D721Med (cell line): ENCODE measurements at regions not wholly inside any gene's neighbourhood (a gene's known extent, or its start where the extent isn't known, plus 50 kb on each side); places are given as distances from the start of the nearest gene placed in this dataset.
A peak's percentile ranks its signal among the peaks of the same experiment; 100 is the strongest.

Experiments used
- DNase-seq: peaks from one replicate; pipeline ENCODE4 v3.0.0; 2011; ENCODE audit warnings: low spot score; ENCODE audit not compliant: insufficient read length
- FAIRE-seq: peaks from 2 replicates; lab custom pipeline; 2011; peaks lifted over from hg19 to GRCh38; lab: Jason Lieb, UNC
- TF ChIP-seq, protein P1 (sequence below): IDR thresholded peaks from 2 replicates; pipeline ENCODE4 v1.5.1; 2012; ENCODE audit warnings: mild to moderate bottlenecking, control low read depth; ENCODE audit not compliant: insufficient read depth; ENCODE audit errors: missing control alignments

DNA sequence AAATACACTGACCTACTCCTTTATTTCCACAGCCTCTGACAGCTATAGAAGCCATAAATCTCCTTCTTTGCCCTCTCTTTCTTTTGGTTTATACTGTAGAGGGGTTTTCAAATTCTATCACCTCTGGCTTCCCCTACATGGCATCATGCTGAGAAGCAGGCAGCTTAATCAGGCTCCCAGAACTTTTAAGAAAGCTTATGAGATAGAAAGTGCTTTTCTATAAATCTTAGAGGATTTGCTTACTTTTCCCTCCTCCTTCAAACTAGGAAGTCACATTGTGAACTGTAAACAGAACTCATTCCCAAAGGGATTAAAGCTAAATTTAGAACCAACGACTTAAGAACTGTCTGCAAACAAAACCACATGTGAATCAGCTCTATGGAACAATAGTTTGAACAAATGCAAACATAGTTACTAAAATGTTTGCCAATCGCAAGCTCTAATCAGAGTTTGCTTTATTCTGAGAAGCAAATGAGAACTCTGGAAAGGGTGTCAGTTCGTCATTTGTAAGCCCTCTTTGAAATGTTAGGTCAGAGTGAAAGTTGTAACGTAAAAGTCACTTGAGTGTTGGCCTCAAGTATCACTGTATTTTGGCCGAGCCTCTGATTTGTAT, 344.1 kb downstream of the RFC3 start:
- DNase-seq = no peak
- FAIRE-seq = peak; percentile 11
- TF ChIP-seq, protein P1, sequence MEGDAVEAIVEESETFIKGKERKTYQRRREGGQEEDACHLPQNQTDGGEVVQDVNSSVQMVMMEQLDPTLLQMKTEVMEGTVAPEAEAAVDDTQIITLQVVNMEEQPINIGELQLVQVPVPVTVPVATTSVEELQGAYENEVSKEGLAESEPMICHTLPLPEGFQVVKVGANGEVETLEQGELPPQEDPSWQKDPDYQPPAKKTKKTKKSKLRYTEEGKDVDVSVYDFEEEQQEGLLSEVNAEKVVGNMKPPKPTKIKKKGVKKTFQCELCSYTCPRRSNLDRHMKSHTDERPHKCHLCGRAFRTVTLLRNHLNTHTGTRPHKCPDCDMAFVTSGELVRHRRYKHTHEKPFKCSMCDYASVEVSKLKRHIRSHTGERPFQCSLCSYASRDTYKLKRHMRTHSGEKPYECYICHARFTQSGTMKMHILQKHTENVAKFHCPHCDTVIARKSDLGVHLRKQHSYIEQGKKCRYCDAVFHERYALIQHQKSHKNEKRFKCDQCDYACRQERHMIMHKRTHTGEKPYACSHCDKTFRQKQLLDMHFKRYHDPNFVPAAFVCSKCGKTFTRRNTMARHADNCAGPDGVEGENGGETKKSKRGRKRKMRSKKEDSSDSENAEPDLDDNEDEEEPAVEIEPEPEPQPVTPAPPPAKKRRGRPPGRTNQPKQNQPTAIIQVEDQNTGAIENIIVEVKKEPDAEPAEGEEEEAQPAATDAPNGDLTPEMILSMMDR = no peak

DNA sequence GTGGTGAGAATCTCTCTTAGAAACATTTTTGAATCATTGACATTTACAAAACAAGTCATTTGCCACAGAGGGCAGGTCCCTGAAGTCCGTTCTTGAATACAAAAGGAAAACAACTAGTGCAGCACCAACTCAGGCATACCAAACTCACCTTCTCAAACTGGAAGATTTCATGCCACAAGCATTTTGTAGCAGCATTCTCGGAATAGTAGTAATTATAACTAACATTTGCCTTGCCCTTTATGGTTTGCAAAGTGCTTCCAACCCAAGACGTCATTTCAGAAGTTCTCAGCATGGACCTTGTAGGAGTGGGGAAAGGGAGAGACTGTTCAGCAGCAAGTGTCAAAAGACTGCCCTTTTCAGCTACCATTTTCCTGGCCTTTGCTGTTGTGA, 344.6 kb downstream of the RFC3 start:
- DNase-seq (no peak), FAIRE-seq (no peak)
- TF ChIP-seq, protein P1 = no peak

DNA sequence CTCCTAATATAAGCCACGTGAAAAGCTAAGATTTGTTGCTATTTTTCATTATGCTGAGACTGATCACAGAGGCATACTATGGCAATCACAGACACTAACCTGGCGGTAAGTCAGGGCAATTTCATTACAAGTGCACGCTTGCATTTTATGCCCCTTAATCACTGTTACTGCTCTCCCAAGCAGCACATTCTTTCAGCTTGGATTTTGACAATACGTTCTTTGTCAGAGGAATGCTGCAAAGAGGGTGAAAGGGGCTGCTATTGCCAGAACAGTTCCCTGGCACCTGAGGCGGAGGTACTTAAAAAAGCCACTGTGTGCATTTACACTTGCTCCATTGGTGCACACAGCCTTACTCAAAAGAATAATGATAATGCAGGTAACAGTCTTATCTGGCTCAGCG, 346.6 kb downstream of the RFC3 start:
- FAIRE-seq = no peak
- TF ChIP-seq, protein P1 = no peak
- DNase-seq = no peak

DNA sequence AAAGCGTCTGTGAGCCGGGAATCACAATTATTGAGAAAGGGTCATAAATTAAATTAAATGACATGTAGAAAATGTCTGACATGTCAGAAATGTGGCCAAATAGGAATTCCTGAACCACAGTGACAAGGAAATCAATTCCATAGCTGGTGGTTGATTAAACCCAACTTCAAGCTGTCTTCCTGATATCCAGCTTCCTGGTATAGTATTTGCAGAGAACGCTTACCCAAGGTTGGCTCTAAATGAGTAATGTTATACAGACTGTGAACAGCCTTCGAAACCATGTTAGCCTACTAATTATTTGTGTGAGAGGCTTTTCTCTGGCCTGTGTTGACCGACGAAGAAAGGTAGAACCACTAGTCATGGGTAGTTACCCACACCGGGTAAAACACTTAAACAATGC, 347.2 kb downstream of the RFC3 start:
- TF ChIP-seq, protein P1 = no peak
- no peak for DNase-seq
- no peak for FAIRE-seq

DNA sequence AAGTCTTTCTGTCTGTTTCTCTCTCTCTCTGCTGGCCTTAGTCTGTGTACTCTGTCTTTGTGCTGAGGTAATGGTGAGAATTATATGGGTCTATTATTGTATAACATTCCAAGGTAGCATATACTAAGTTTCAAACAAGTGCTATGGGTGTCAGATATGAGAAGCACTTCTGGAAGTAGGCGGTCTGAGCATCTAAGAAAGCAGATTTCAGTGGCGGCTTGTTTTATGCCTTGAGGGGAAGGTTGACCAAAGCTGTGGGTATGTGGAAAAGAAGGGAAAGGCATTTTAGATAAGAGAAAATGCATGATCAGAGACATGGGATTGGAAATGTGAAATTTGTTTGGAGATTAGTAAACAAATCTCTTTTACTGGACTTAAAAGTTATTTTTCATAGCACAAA, 348.5 kb downstream of the RFC3 start:
- TF ChIP-seq, protein P1 = no peak
- FAIRE-seq = no peak
- DNase-seq = no peak

DNA sequence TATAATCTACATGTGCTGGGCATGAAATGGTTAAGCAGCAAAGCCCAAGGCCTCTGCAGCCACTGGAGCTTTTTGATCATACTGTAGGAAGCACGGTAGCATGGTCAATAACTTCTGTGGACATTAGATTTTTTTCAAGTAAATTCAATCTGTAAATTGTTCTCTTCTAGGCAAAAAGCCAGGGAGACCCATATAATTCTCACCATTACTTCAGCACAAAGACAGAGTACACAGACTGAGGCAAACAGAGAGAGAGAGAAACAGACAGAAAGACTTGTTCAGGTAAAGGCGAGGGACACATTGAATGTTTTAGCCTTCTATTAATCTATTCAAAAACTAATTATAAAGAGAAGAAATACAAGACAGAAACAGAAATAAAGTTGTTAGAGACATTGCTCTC, 349.4 kb downstream of the RFC3 start:
- FAIRE-seq = no peak
- TF ChIP-seq, protein P1 = no peak

DNA sequence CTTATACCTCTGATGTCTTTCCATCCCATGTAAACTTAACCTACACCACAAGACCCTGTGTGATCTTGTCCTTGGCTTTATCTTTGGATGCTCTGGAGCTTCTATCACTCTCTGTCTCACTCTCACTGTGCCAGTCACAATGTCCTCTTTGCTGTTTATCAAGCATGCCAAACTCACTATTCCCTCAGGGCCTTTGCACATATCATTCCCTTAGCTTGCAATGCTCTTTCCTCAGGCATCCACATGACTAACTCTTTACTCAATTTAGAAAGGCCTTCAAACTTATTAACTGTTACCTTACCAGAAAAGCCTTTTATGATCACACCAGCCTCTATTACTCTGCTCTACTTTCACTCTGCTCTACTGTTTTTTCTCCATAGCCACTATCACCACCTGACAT, 354.1 kb downstream of the RFC3 start:
- TF ChIP-seq, protein P1 = no peak
- no peak for FAIRE-seq
- DNase-seq = no peak

More for the DNA sequence above, 349.4 kb downstream of the RFC3 start:
- DNase-seq = no peak
